ENCODE measurements at regions not wholly inside any gene's neighbourhood (a gene's known extent, or its start where the extent isn't known, plus 50 kb on each side); places are given as distances from the start of the nearest gene placed in this dataset.

DNA sequence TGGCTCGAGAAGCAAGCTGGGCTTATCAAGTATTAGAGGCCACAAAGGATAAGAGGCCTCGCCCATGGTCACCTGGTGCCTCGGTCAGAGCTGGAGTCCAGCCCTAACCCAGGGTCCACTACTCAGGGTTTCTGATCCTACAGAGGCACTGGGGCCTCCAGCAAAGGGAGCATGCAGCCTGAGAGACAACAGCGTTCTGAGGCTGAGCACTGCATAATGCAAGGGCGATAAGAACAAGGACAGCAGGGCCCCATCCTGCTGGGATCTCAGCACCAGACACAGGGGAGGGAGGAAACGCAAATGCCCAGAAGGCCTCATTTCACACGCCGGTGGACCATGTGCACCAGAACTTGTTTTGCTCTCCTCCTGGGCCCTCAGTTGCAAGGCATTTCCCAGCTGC, 63.0 kb downstream of the C5orf15 start:
- H3K9me3 Mint-ChIP-seq: no peaks in the 10 kb centered on the region
- H3K27me3 Mint-ChIP-seq (ENCODE audit: low read depth, poor library complexity): peaks cover 18% of the 10 kb centered on the region
- H3K27ac Mint-ChIP-seq: no peak overlapping the region
- H3K4me3 Mint-ChIP-seq: no peak overlapping the region
- peaks cover 30% of the 10 kb centered on the region for H3K4me1 Mint-ChIP-seq
- TF ChIP-seq, protein P1, sequence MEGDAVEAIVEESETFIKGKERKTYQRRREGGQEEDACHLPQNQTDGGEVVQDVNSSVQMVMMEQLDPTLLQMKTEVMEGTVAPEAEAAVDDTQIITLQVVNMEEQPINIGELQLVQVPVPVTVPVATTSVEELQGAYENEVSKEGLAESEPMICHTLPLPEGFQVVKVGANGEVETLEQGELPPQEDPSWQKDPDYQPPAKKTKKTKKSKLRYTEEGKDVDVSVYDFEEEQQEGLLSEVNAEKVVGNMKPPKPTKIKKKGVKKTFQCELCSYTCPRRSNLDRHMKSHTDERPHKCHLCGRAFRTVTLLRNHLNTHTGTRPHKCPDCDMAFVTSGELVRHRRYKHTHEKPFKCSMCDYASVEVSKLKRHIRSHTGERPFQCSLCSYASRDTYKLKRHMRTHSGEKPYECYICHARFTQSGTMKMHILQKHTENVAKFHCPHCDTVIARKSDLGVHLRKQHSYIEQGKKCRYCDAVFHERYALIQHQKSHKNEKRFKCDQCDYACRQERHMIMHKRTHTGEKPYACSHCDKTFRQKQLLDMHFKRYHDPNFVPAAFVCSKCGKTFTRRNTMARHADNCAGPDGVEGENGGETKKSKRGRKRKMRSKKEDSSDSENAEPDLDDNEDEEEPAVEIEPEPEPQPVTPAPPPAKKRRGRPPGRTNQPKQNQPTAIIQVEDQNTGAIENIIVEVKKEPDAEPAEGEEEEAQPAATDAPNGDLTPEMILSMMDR (IDR thresholded peaks at IDR 0.05): no peak
- DNase-seq: no peak
- H3K36me3 Mint-ChIP-seq (ENCODE audit: low read depth): no peaks in the 10 kb centered on the region

DNA sequence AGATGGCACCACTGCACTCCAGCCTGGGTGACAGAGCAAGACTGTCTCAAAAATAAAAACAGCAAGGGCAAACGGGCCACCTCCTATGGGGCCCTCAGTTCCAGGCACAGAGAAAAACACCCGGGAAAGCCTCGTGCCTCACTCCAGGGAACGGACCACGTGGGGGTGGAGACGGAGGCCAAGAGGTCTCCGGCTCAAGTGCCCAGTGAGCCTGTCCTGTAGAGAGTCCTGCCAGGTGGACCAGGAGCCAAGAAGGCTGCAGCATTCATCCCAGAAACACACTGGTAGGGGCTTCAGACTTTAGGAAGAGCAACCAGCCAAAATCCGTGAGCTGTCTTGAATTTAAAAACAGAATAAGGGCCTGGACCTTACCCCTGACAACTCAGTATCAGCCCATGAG, 63.8 kb downstream of the C5orf15 start:
- Mint-ChIP-seq H3K27me3 (ENCODE audit: low read depth, poor library complexity) (peaks cover 15% of the 10 kb centered on the region), H3K36me3 (ENCODE audit: low read depth) (no peaks in the 10 kb centered on the region), H3K4me3 (no peak overlapping the region), H3K9me3 (no peaks in the 10 kb centered on the region), H3K4me1 (peaks cover 38% of the 10 kb centered on the region), H3K27ac (no peak overlapping the region)
- no peak for DNase-seq
- TF ChIP-seq, protein P1 (IDR thresholded peaks at IDR 0.05): no peak

DNA sequence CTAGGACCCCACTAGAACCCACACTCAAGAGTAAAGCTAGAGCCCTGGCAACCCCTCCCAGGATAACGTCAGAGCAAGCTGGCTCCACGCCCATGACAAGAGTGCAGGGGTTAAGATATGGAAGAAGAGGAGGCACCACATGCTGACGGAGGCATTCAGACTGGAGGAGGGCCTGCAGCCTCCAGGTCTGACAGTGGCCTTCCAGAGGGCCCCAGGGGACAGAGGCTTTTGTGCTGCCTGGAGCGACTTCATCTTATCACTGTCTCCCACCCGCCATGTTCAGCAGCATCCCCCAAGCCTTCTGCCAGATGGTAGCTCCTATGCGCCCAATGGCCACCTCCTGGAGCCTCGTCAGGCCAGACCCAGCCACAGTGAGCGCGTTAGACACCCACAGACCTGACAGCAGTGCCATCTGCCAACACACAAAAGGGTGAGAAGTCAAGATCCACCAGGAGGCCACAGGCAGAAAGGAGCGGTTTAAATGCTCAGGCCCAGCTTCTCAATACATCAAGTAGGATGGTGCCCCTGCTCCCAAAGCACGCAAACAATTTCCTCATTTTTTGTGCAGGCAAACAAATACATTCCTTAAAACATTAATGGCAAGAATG, 65.8 kb downstream of the C5orf15 start:
- peaks cover 13% of the 10 kb centered on the region for H3K27me3 Mint-ChIP-seq (ENCODE audit: low read depth, poor library complexity)
- TF ChIP-seq, protein P1 (IDR thresholded peaks at IDR 0.05): no peak
- no peak overlapping the region for H3K4me3 Mint-ChIP-seq
- no peaks in the 10 kb centered on the region for H3K9me3 Mint-ChIP-seq
- peaks cover 41% of the 10 kb centered on the region for H3K4me1 Mint-ChIP-seq
- H3K27ac Mint-ChIP-seq: no peak overlapping the region
- no peaks in the 10 kb centered on the region for H3K36me3 Mint-ChIP-seq (ENCODE audit: low read depth)
- DNase-seq: no peak

DNA sequence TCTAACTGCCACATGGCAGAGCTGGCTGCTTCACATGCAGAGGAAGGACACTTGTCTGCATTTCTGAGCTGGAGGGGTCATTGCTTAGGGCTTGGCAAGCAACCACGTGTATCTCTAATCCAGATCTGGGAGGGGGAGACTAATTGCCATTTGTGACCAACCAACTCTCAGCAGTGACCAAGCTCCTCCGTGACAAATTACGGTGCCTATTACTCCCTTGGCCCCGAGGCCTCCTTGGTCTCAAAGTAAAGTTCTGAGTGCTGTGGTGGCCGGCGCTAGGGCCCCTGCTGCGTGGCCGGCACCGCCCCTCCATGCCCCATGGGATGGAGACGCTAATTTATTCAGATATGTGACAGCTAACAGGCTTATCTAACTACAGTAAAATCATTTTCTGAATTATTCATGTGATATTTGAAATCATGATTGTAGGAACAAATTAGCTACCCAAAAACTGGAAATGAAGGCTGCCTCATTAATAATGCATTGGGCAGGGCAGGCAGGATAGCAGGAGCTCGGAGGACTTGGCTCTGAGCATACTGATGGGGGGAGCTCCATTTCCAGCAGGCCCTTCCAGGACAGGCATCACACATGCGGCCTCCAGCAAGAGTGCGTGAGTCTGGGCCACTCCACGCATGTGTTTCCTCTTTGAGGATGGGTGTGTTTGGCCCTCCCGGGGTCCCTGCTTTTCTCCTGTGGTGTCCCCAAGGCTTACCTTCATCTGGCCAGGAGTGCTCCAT, 67.7 kb downstream of the C5orf15 start:
- peaks cover 41% of the 10 kb centered on the region for H3K4me1 Mint-ChIP-seq
- H3K9me3 Mint-ChIP-seq: no peaks in the 10 kb centered on the region
- no peak overlapping the region for H3K4me3 Mint-ChIP-seq
- peaks cover 15% of the 10 kb centered on the region for H3K27me3 Mint-ChIP-seq (ENCODE audit: low read depth, poor library complexity)
- no peaks in the 10 kb centered on the region for H3K36me3 Mint-ChIP-seq (ENCODE audit: low read depth)
- TF ChIP-seq, protein P1 (IDR thresholded peaks at IDR 0.05): no peak
- H3K27ac Mint-ChIP-seq: no peak overlapping the region
- no peak for DNase-seq

DNA sequence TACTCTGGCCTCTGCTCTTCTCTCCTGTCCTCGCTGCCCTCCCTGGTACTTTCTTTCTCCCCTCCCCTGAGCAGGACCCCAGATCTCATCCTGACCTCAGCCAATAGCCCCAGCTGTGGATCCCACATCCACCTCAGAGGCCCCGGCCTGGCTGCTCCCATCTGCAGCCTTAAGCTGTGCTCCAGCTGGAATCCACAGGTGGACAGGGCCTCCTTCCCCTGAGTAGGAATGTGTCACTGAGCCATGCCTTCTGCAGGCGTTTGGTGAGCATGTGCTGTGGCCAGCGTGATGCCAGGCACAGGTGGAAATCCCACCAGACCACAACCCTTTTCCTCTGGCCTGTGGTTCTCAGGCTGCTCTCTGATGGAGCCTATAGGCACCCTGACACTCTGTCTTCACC, 68.9 kb downstream of the C5orf15 start:
- peaks cover 15% of the 10 kb centered on the region for H3K27me3 Mint-ChIP-seq (ENCODE audit: low read depth, poor library complexity)
- DNase-seq: no peak
- peaks cover 36% of the 10 kb centered on the region for H3K4me1 Mint-ChIP-seq
- TF ChIP-seq, protein P1 (IDR thresholded peaks at IDR 0.05): no peak
- no peaks in the 10 kb centered on the region for H3K9me3 Mint-ChIP-seq
- H3K4me3 Mint-ChIP-seq: no peak overlapping the region
- no peak overlapping the region for H3K27ac Mint-ChIP-seq
- H3K36me3 Mint-ChIP-seq (ENCODE audit: low read depth): no peaks in the 10 kb centered on the region

DNA sequence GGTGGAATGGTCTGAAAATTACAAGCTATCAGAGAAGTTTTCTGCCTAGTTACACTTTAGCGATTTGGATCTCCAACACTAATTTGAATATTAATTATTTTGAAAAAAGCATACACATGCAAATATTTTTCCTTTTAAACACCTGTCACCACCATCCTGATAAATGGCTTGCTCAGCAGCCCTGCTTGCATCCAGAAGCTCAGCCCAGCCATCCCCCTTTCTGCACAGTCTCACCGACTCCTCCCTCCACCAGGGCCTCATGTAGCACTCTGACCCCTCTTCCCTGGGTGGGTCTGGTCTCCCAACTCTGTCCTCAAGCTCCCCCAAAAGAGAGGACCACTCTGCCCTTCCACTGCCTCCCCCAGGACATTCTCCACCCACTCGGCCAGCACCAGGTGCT, 70.0 kb downstream of the C5orf15 start:
- no peaks in the 10 kb centered on the region for H3K9me3 Mint-ChIP-seq
- no peaks in the 10 kb centered on the region for H3K36me3 Mint-ChIP-seq (ENCODE audit: low read depth)
- TF ChIP-seq, protein P1 (IDR thresholded peaks at IDR 0.05): no peak
- H3K4me3 Mint-ChIP-seq: no peak overlapping the region
- no peak overlapping the region for H3K27ac Mint-ChIP-seq
- DNase-seq: no peak
- peaks cover 23% of the 10 kb centered on the region for H3K27me3 Mint-ChIP-seq (ENCODE audit: low read depth, poor library complexity)
- H3K4me1 Mint-ChIP-seq: peaks cover 36% of the 10 kb centered on the region

Data from nephron progenitor cell (in vitro differentiated cells).